ENCODE measurements at regions not wholly inside any gene's neighbourhood (a gene's known extent, or its start where the extent isn't known, plus 50 kb on each side); places are given as distances from the start of the nearest gene placed in this dataset.
A peak's percentile ranks its signal among the peaks of the same experiment; 100 is the strongest.

GRCh38 chr1:148333875-148334338 is 149.2 kb downstream of the PPIAL4G start:
- Histone ChIP-seq H3K27ac (ENCODE audit: extremely low read length, insufficient read depth, low read length) (no peak overlapping the region), H4K20me1 (ENCODE audit: insufficient read depth, low read length) (no peaks in the 10 kb centered on the region), H3K9ac (ENCODE audit: insufficient read depth, low read depth, low read length) (peak overlapping the region; percentile 70), H3K36me3 (replicated peaks in 1 of 2; ENCODE audit: control insufficient read depth in 1 of 2, insufficient read depth in 2 of 2, low read length in 2 of 2) (no peaks in the 10 kb centered on the region), H2AFZ (ENCODE audit: low read length) (peak overlapping the region; percentile 71), H3K4me1 (ENCODE audit: insufficient read depth, low read length) (peaks cover 18% of the 10 kb centered on the region), H3K27me3 (ENCODE audit: control insufficient read depth in 1 of 2, insufficient read depth in 2 of 2, low read length in 2 of 2) (peaks cover 0 to 18% of the 10 kb centered on the region in 2 experiments; a peak in 1 of 5 replicates), H3K9me3 (ENCODE audit: low read length) (no peaks in the 10 kb centered on the region), H3K4me3 (replicated peaks in 1 of 3; ENCODE audit: insufficient read depth in 1 of 3, low read depth in 2 of 3, low read length in 3 of 3) (peak overlapping the region; percentile 46 to 73 (median 61)), H3K4me2 (ENCODE audit: low read depth, low read length) (peak overlapping the region; percentile 96), H3K79me2 (ENCODE audit: insufficient read depth, low read length) (no peaks in the 10 kb centered on the region)
- in situ Hi-C loops (cut with HindIII; ENCODE audit: extremely low pct_ligation_motif_present, low pct_unique_long_range_greater_than_20kb) (no loop called here), intact Hi-C loops (cut with micrococcal nuclease; ENCODE audit: unreplicated experiment) (no loop called here)
- 0% methylated on average over 11 of the region's 18 CpGs for WGBS (ENCODE audit: low lambda C conversion rate)
- ChIA-PET CTCF (ENCODE audit: low intra/inter-chr PET ratio, low total read pairs) (no interaction called here), POLR2A (interaction anchor here (1.0 to 2.1 kb wide), 4 partner anchors 55 to 295 kb away, joined by 4 to 34 read pairs (median 6); no protein-coding TSS in a partner anchor)
- TF ChIP-seq ZKSCAN5 (CRISPR knock-in tag; IDR thresholded peaks at IDR 0.05) = peak; percentile 33; the same call in 1 of the 2 replicates
- no peak for TF ChIP-seq RERE (CRISPR knock-in tag; IDR thresholded peaks at IDR 0.05; ENCODE audit: low read depth)
- no peak for TF ChIP-seq TOPORS (CRISPR knock-in tag; IDR thresholded peaks at IDR 0.05)
- no peak for TF ChIP-seq ZNF512 (CRISPR knock-in tag; IDR thresholded peaks at IDR 0.05)
- peak; percentile 66 for TF ChIP-seq ZNF629 (CRISPR knock-in tag; conservative IDR thresholded peaks at IDR 0.05)
- no peak for DNase-seq (ENCODE audit: low spot score)
- peak; percentile 41 for ATAC-seq
- FAIRE-seq = no peak
- no TSS peak for BruUV-seq (replicated peaks)
